ENCODE measurements at regions not wholly inside any gene's neighbourhood (a gene's known extent, or its start where the extent isn't known, plus 50 kb on each side); places are given as distances from the start of the nearest gene placed in this dataset.
A peak's percentile ranks its signal among the peaks of the same experiment; 100 is the strongest.

- Mint-ChIP-seq H3K9me3 (ENCODE audit: low read depth) (no peaks in the 10 kb centered on the region), H3K36me3 (ENCODE audit: low read depth) (no peaks in the 10 kb centered on the region), H3K4me3 (ENCODE audit: unreplicated experiment) (no peak overlapping the region), H3K4me1 (ENCODE audit: low read depth) (peaks cover 15% of the 10 kb centered on the region), H3K27me3 (ENCODE audit: low read depth) (no peaks in the 10 kb centered on the region), H3K27ac (ENCODE audit: unreplicated experiment) (no peak overlapping the region)
- DNase-seq (ENCODE audit: low spot score), result no peak
- no peak for TF ChIP-seq CTCF (IDR thresholded peaks at IDR 0.05)
These were observed 50.3 kb upstream of the TCF12 start for GRCh38 chr15:56868170-56868569.

GRCh38 chr15:56866803-56867202, 51.6 kb upstream of the TCF12 start:
- Mint-ChIP-seq H3K4me3 (ENCODE audit: unreplicated experiment) (no peak overlapping the region), H3K27me3 (ENCODE audit: low read depth) (no peaks in the 10 kb centered on the region), H3K4me1 (ENCODE audit: low read depth) (peaks cover 9% of the 10 kb centered on the region), H3K27ac (ENCODE audit: unreplicated experiment) (no peak overlapping the region), H3K9me3 (ENCODE audit: low read depth) (no peaks in the 10 kb centered on the region), H3K36me3 (ENCODE audit: low read depth) (no peaks in the 10 kb centered on the region)
- DNase-seq (ENCODE audit: low spot score), result no peak
- no peak for TF ChIP-seq CTCF (IDR thresholded peaks at IDR 0.05)

- DNase-seq (ENCODE audit: low spot score), result no peak
- H3K4me3 Mint-ChIP-seq (ENCODE audit: unreplicated experiment), result no peak overlapping the region
- H3K9me3 Mint-ChIP-seq (ENCODE audit: low read depth), result no peaks in the 10 kb centered on the region
- H3K27ac Mint-ChIP-seq (ENCODE audit: unreplicated experiment), result no peak overlapping the region
- no peak for TF ChIP-seq CTCF (IDR thresholded peaks at IDR 0.05)
- no peaks in the 10 kb centered on the region for H3K27me3 Mint-ChIP-seq (ENCODE audit: low read depth)
- peaks cover 3% of the 10 kb centered on the region for H3K4me1 Mint-ChIP-seq (ENCODE audit: low read depth)
- H3K36me3 Mint-ChIP-seq (ENCODE audit: low read depth), result no peaks in the 10 kb centered on the region
These were observed 60.6 kb upstream of the TCF12 start for GRCh38 chr15:56857828-56858227.

- Mint-ChIP-seq H3K27ac (ENCODE audit: unreplicated experiment) (no peak overlapping the region), H3K9me3 (ENCODE audit: low read depth) (no peaks in the 10 kb centered on the region), H3K27me3 (ENCODE audit: low read depth) (no peaks in the 10 kb centered on the region), H3K4me3 (ENCODE audit: unreplicated experiment) (no peak overlapping the region), H3K36me3 (ENCODE audit: low read depth) (no peaks in the 10 kb centered on the region), H3K4me1 (ENCODE audit: low read depth) (peaks cover 3% of the 10 kb centered on the region)
- TF ChIP-seq CTCF (IDR thresholded peaks at IDR 0.05), result no peak
- DNase-seq (ENCODE audit: low spot score), result no peak
These were observed 61.5 kb upstream of the TCF12 start for GRCh38 chr15:56856934-56857333.

GRCh38 chr15:56844892-56845291, 73.6 kb upstream of the TCF12 start:
- peaks cover 5% of the 10 kb centered on the region for H3K9me3 Mint-ChIP-seq (ENCODE audit: low read depth)
- H3K27me3 Mint-ChIP-seq (ENCODE audit: low read depth), result no peaks in the 10 kb centered on the region
- no peak for TF ChIP-seq CTCF (IDR thresholded peaks at IDR 0.05)
- no peak for DNase-seq (ENCODE audit: low spot score)
- H3K36me3 Mint-ChIP-seq (ENCODE audit: low read depth), result peaks cover 1% of the 10 kb centered on the region
- H3K27ac Mint-ChIP-seq (ENCODE audit: unreplicated experiment), result peak overlapping the region; percentile 8
- peaks cover 3% of the 10 kb centered on the region for H3K4me1 Mint-ChIP-seq (ENCODE audit: low read depth)
- H3K4me3 Mint-ChIP-seq (ENCODE audit: unreplicated experiment), result no peak overlapping the region

Measured in chondrocyte (in vitro differentiated cells).